GM18951 (cell line): ENCODE measurements at regions not wholly inside any gene's neighbourhood (a gene's known extent, or its start where the extent isn't known, plus 50 kb on each side); places are given as distances from the start of the nearest gene placed in this dataset.

Source experiments
- POLR2A ChIP-seq: IDR thresholded peaks from 4 replicates; pipeline ENCODE4 v1.6.1; 2011; ENCODE audit warnings: mild to moderate bottlenecking; ENCODE audit not compliant: insufficient read length, insufficient read depth; ENCODE audit errors: extremely low read depth
- in situ Hi-C: fragments of 300-500 bp; cut with MboI; formaldehyde crosslinking; loops from one replicate; pipeline ENCODE4 v1.12.0; 2022; ENCODE audit warnings: low sequenced_read_pairs, mixed read lengths, inconsistent platforms; ENCODE audit not compliant: unreplicated experiment

DNA sequence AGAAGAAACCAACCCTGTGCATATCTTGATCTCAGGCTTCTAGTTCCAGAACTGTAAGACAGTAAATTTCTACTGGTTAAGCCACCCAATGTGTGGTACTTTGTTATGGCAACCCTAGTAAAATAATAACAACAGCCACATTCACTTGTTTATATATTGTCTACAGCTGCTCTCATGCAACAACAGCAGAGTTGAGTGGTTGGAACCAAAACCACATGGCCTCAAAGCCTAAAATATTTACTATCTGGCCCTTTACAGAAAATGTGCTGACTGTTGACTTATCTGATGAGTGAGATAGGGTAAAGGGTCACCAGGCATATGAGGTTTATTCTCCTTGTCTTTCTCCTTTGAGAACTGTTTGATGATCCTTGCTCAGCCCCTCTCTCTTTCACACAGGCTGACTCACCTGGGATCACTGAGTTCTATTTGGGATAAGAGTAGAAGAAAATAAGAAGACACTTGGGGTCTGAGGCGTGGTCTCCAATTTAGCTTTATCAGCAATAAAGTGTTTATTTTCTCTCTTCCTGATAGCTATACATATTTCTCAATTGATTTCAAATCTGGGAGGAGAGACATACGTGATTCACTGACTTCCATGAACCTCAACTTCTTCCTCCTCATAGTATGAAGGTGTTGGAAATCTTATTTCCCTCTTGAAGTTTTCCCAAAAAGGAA is 227.5 kb upstream of the STARD13 start:
- in situ Hi-C loops, result no loop called here
- no peak for TF ChIP-seq POLR2A

DNA sequence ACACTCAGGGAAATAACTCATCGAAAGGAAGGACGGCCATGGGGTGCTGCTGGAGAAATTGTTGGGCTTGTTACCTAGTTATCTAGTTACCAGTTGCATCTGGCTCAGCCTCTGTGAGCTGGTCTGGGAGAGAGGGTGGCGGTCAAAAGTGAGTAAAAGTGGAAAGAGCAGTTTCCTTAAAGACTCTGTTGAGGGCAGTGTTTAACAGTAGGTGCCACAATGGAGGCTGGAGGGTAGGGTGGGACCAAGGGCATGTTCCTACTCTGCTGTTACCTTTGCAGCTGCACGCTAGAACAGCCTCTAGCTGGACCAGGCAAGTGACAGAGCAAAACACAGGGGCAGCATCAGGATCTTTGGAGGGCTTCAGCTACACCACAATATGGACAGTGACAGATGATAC is 228.8 kb upstream of the STARD13 start:
- TF ChIP-seq POLR2A, result no peak
- in situ Hi-C loops, result no loop called here

DNA sequence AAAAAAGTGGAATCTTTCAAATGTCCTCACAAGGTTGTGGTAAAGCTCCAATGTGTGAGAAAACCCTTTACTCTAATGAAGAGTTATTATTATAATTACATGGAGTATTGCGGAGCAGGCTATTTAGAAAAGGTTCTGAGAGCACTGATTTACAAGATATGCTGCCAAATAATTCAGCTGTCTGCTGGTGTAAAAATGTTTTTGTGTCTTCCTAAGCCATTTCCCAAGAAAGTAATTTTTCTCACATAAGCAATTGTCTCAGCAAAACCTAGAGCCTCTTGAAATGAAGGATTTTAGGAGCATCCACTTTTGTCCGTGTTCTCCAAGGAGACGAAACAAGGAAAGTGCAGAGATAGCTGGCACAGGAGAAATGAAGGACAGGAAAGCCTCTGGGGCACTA is 229.6 kb upstream of the STARD13 start:
- in situ Hi-C loops, result no loop called here

DNA sequence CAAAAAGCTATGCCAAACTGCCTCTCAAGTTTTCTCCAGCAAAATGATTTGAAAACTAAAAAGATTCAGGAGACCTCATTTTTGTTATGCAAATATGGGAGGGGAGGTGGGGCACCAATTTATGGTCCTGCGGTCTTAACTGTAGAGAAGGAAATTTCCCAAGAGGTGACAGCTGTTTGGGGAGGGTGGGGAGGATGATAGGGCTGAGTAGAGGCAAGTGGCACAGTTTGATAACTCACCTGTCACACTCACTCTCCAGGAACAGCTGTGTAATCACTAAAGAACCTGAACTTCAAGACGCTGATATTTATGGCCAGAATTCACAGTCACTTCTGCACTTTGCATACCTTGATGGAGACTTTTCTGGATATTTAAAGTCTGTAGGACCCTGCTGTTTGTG is 232.9 kb upstream of the STARD13 start:
- in situ Hi-C loops, result no loop called here
- no peak for TF ChIP-seq POLR2A

More for the DNA sequence above, 229.6 kb upstream of the STARD13 start:
- no peak for TF ChIP-seq POLR2A

DNA sequence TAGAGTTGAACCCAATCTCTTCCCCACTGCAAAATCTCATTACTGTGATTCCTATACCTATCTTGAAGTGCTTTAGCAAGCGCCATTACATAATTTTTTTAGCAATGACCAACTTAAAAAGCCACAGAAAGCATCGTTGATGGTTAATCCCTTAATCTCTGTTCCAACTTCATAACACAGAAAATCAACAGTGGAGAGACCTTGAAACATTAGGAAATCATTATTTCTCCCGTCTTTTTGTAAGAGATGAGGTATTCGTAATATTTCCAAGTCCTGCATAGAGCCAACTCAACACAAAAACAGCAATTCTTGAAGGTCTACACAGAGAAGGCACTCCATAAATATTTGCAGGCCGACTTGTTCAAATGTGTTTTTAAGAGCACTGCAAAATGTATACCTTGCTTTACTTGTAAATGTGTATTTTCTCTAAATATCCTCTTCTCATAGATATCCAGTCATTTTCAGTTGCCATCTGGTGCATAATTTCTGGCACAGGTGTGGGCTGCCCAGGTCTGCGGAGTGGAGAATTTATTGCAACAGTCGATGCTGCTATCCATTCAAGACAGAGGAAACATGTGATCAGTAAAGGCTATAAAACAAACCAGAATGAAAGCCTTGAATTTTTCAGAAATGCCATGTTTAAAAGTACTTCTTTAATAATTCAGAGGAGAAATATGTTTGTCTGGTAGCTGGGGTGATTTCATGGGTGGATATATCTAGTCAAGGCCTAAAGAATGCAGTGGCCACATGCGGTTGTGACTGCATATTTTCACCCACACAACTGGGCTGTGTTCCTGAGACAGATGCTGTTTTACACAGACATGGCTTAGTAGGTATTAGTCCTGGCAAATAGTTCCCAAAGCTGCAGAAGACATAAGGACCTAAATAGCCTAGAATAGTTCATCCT is 234.3 kb upstream of the STARD13 start:
- in situ Hi-C loops, result no loop called here
- no peak for TF ChIP-seq POLR2A

DNA sequence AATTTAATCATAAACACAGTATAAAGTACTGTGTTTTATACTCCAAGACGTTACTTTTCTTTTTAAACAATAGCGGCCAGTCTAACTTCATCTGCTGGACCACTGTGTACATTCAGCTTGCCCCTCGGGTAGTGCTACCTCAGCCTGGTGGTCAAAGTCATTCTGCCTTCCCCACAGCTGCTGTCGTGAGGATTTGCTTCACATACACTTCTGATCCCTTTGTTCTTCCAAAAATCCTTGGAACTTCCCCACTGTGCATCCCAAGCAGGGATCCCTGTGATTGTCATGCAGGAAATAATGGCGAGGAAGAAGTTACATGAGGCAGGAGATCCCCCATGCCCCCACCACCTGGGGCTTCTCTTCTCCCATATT is 234.9 kb upstream of the STARD13 start:
- TF ChIP-seq POLR2A, result no peak
- in situ Hi-C loops, result no loop called here

DNA sequence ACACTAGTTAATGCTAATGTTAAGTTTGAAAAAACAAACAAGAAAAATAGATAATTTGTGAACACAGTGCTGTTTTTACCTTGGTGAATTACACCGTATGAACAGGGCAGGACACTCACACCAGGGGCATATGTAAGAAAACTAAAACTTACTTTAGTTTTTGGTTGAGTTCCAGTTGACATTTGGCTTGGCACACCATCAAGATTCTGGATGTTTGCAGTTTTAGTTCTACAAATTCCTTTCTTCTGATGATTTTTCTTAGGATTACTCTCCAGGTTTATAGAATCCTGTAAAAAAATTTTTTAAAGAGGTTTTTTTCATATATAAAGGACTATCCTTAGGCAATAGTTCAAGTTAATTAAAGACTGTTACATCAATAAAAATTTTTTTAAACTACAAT is 238.5 kb upstream of the STARD13 start:
- in situ Hi-C loops, result no loop called here

DNA sequence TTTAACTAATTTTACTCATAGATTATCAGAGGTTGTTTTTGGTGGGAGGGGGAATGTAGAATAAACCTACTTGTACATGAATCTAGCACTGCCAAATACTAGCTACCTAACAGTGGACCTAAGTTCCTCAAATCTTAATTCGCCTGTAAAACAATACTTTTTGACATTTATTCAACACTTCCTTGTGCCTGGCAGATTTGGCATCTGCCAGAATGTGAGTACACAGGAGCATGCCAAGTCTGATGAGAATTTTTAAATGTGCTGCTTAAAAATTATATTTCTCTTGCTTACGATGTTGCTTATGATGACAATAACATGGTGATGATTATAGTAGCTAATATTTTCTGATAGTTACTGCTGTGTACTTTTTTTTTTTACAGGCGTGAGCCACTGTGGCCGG is 240.2 kb upstream of the STARD13 start:
- in situ Hi-C loops, result loop anchor here (25.0 kb wide), 2 partner anchors 313 to 938 kb away; partner anchors contain the start of gene PDS5B

More for the DNA sequence above, 238.5 kb upstream of the STARD13 start:
- no peak for TF ChIP-seq POLR2A

DNA sequence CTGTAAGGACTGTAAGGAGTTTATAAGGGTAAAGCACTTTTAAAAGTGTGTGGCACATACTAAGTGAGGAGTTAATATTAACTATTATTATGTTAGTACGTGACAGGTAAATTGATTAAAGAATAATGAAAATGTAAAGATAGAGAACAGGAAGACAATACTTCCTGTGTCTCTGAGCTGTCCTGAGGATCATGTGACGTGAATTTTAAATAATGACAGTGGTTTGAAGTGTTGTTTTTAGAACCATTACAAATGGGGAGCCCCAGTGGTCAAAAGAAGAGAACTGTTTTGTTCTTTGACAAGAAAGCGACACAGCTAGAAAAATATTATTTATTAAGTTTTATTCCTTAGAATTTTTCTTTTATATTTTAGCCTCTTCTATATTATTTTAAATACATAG is 241.2 kb upstream of the STARD13 start:
- in situ Hi-C loops, result loop anchor here (25.0 kb wide), 2 partner anchors 314 to 939 kb away; partner anchors contain the start of gene PDS5B
- no peak for TF ChIP-seq POLR2A

More for the DNA sequence above, 240.2 kb upstream of the STARD13 start:
- TF ChIP-seq POLR2A, result no peak

DNA sequence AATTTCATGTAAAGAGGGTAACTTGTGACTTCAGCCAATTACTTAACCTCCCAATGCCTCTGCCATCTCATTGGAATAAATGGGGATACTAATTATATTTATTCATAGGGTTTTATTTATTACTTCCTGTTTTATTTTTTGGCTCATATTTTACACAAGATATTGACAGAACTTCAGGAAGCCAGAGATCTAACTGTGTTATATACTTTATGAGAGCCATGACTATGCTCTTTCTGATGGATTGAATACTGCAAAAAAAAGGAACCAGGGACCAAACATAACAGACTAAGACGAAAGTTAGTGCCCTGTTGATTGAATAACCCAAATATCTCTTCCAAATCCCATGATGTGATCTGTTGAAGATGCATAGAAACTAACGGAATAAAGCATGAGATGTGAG is 243.3 kb upstream of the STARD13 start:
- in situ Hi-C loops, result loop anchor here (25.0 kb wide), 2 partner anchors 317 to 942 kb away; partner anchors contain the start of gene PDS5B
- TF ChIP-seq POLR2A, result no peak

DNA sequence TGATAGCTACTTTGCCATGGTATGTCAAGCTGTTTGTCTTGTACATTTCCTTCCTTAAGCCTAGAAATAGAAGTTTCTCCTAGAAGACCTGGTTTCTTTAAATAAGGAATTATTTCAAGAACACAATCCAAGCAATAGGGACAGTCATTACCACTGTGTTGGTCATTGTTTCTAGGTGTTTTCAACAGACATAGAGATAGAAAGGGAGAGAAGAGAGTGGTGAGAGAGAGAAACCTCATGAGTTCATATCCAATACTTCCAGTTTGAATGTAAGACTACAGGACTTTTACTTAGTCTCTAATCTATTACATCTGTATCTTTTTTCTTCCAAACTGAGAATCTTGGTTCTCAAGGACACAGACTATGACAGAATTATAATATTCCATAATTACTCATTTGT is 245.9 kb upstream of the STARD13 start:
- TF ChIP-seq POLR2A, result no peak
- in situ Hi-C loops, result loop anchor here (25.0 kb wide), 2 partner anchors 319 to 944 kb away; partner anchors contain the start of gene PDS5B

DNA sequence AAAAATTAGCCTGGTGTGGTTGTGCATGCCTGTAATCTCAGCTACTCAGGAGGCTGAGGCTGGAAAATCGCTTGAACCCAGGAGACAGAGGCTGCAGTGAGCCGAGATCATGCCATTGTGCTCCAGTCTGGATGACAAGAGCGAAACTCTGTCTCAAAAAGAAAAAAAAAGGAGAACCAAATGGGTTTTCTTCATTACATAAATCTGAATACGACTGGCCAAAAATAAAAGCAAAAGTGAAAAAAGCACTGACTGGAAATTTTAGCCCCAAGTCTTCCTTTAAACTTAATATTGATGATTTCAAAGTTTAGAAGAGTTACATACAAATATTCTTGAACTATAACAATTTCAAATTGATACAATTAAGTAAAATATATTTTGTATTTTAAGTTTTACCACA is 249.5 kb upstream of the STARD13 start:
- in situ Hi-C loops, result loop anchor here (25.0 kb wide), 2 partner anchors 323 to 948 kb away; partner anchors contain the start of gene PDS5B
- TF ChIP-seq POLR2A, result no peak

DNA sequence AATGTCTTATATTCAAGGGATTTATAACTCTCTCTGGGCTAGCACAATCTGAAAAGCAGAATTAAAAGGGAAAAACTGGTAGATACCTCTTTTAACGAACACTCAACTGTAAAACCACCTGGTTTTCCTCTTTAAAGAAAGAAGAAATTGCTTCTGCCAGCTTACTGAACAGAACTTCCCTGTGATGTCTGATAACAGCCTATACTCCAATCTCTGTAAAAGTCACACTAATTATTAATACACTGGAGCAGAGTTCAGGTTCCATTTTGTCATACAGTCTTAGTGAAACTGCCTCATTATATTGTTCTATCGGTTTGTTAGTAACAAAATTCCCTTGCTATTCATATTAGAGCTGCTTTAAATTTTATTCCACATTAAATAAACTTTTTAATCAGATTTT is 251.0 kb upstream of the STARD13 start:
- in situ Hi-C loops, result loop anchor here (25.0 kb wide), 2 partner anchors 324 to 949 kb away; partner anchors contain the start of gene PDS5B
- TF ChIP-seq POLR2A, result no peak
